ENCODE measurements at regions not wholly inside any gene's neighbourhood (a gene's known extent, or its start where the extent isn't known, plus 50 kb on each side); places are given as distances from the start of the nearest gene placed in this dataset.

DNA sequence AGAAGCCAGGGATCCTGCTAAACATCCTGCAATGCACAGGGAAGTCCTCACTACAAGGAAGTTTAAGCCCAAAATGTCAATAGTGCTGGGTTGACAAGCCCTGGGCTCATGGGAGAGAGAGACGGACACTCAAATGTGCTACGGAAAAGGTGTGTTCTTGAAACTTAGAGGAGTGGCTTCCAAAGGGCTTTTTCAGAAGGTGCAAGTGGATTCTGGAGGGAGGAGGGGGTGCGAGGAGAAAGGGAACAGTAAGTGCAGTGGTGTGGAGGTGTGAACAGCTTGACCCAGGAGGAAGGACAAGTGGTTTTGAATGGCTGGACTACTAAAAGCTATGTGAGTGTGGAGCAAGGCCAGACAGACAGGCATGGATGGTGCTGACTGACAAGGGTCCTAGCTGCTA lies 50.4 kb upstream of the CECR2 start:
- Histone ChIP-seq H3K4me3 (ENCODE audit: low read length) (no peak overlapping the region), H4K20me1 (ENCODE audit: insufficient read depth, low read depth, low read length) (no peaks in the 10 kb centered on the region), H3K4me2 (ENCODE audit: low read depth, low read length, poor library complexity, severe bottlenecking) (no peak overlapping the region), H3K9me3 (ENCODE audit: low read length) (no peaks in the 10 kb centered on the region), H3K79me2 (ENCODE audit: low read length) (no peaks in the 10 kb centered on the region), H2AFZ (ENCODE audit: low read length) (no peak overlapping the region), H3K27ac (ENCODE audit: low read length) (no peak overlapping the region), H3K4me1 (ENCODE audit: low read length) (no peaks in the 10 kb centered on the region), H3K9ac (ENCODE audit: low read length) (no peak overlapping the region), H3K9me2 (replicated peaks; ENCODE audit: insufficient read depth, low read length) (no peaks in the 10 kb centered on the region), H3K27me3 (ENCODE audit: low read length) (no peaks in the 10 kb centered on the region), H3K36me3 (ENCODE audit: insufficient read depth, low read length) (no peaks in the 10 kb centered on the region)
- DNase-seq, result no peak

DNA sequence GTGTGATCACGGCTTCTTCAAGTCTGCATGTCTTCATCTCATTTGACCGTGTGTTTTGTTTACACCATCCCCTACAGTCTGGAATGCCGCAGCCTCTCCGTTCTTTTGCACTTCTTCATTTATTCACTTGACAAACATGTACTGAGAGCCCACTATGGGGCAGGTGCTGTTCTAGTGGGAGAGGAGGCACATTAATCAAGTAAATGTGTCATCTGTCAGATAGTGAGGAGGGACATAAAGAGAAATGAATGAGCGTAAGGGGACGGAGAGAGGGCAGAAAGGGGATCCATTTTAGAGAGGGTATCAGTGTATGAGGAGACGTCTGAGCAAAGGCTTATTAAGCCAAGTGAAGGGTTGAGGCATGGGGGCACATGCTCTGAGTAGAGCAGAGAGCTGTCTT lies 54.0 kb upstream of the CECR2 start:
- Histone ChIP-seq H3K9me3 (ENCODE audit: low read length) (no peaks in the 10 kb centered on the region), H3K4me3 (ENCODE audit: low read length) (no peak overlapping the region), H3K27me3 (ENCODE audit: low read length) (no peaks in the 10 kb centered on the region), H4K20me1 (ENCODE audit: insufficient read depth, low read depth, low read length) (no peaks in the 10 kb centered on the region), H3K4me2 (ENCODE audit: low read depth, low read length, poor library complexity, severe bottlenecking) (no peak overlapping the region), H3K27ac (ENCODE audit: low read length) (no peak overlapping the region), H3K79me2 (ENCODE audit: low read length) (no peaks in the 10 kb centered on the region), H3K36me3 (ENCODE audit: insufficient read depth, low read length) (no peaks in the 10 kb centered on the region), H3K9me2 (replicated peaks; ENCODE audit: insufficient read depth, low read length) (no peaks in the 10 kb centered on the region), H3K4me1 (ENCODE audit: low read length) (no peaks in the 10 kb centered on the region), H2AFZ (ENCODE audit: low read length) (no peak overlapping the region), H3K9ac (ENCODE audit: low read length) (no peak overlapping the region)
- no peak for DNase-seq

DNA sequence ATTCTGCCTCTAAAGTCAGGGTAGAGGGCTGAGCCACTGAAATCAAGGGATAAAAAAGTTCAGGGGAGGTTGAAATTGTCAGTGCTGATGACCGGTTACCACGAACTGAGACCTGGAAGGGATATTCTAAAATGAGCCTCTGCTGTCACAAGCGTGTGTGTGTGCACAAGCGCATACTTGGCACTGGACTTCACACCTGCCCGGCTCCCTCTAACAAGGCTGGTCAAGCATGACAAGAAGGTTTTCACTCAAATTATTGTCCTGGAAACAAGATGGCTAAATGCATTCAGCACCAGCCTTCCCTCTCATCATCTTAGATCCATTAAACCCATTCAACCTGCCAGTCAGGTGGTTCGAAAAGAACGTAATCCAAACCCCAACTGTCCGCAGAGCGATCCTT lies 54.8 kb upstream of the CECR2 start:
- no peak overlapping the region for H3K4me2 ChIP-seq (ENCODE audit: low read depth, low read length, poor library complexity, severe bottlenecking)
- no peaks in the 10 kb centered on the region for H3K79me2 ChIP-seq (ENCODE audit: low read length)
- H3K9me2 ChIP-seq (replicated peaks; ENCODE audit: insufficient read depth, low read length), result no peaks in the 10 kb centered on the region
- H2AFZ ChIP-seq (ENCODE audit: low read length), result no peak overlapping the region
- no peak overlapping the region for H3K9ac ChIP-seq (ENCODE audit: low read length)
- H3K4me3 ChIP-seq (ENCODE audit: low read length), result no peak overlapping the region
- H4K20me1 ChIP-seq (ENCODE audit: insufficient read depth, low read depth, low read length), result no peaks in the 10 kb centered on the region
- no peaks in the 10 kb centered on the region for H3K9me3 ChIP-seq (ENCODE audit: low read length)
- H3K27ac ChIP-seq (ENCODE audit: low read length), result no peak overlapping the region
- H3K4me1 ChIP-seq (ENCODE audit: low read length), result no peaks in the 10 kb centered on the region
- no peaks in the 10 kb centered on the region for H3K27me3 ChIP-seq (ENCODE audit: low read length)
- no peak for DNase-seq
- no peaks in the 10 kb centered on the region for H3K36me3 ChIP-seq (ENCODE audit: insufficient read depth, low read length)

DNA sequence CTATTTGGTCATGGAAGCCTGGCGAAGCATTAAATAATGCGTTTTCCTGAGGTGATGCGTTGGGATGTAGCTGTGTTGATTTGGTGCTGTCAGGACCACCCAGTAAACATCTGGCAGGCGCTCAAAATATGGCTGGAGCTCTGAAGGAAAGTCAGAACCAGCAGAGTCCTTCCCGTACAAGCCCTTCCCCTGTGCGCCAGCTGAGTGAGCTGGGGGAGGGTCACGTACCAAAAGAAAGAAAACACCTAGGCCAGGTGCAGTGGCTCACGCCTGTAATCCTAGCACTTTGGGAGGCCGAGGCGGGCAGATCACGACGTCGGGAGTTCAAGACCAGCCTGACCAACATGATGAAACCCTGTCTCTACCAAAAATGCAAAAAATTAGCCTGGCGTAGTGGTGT lies 55.6 kb upstream of the CECR2 start:
- Histone ChIP-seq H3K4me3 (ENCODE audit: low read length) (no peak overlapping the region), H3K4me2 (ENCODE audit: low read depth, low read length, poor library complexity, severe bottlenecking) (no peak overlapping the region), H2AFZ (ENCODE audit: low read length) (no peak overlapping the region), H3K9me2 (replicated peaks; ENCODE audit: insufficient read depth, low read length) (no peaks in the 10 kb centered on the region), H3K27me3 (ENCODE audit: low read length) (no peaks in the 10 kb centered on the region), H4K20me1 (ENCODE audit: insufficient read depth, low read depth, low read length) (no peaks in the 10 kb centered on the region), H3K27ac (ENCODE audit: low read length) (no peak overlapping the region), H3K9me3 (ENCODE audit: low read length) (no peaks in the 10 kb centered on the region), H3K36me3 (ENCODE audit: insufficient read depth, low read length) (no peaks in the 10 kb centered on the region), H3K9ac (ENCODE audit: low read length) (no peak overlapping the region), H3K4me1 (ENCODE audit: low read length) (no peaks in the 10 kb centered on the region), H3K79me2 (ENCODE audit: low read length) (no peaks in the 10 kb centered on the region)
- no peak for DNase-seq

DNA sequence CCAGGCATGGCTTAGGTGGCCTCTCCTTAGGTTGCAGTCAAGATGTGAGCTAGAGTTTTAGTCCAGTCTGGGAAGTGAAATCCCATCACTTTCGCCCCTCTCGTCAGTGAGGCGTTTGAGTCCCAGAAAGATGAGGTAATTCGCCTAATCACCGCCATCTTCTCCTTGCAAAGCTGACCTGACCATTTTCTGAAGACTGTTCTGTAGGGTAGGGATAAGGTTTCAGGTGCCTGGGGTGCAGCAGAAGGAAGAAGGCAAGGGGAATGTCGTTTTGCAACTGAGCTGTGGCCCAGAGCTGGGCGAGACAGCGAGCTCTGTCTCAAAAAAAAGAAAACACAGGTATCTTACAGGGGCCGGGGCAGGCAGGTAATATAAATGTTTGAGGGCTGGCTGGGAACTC lies 61.7 kb upstream of the CECR2 start:
- no peaks in the 10 kb centered on the region for H3K27me3 ChIP-seq (ENCODE audit: low read length)
- no peak overlapping the region for H3K9ac ChIP-seq (ENCODE audit: low read length)
- H3K79me2 ChIP-seq (ENCODE audit: low read length), result no peaks in the 10 kb centered on the region
- no peaks in the 10 kb centered on the region for H3K36me3 ChIP-seq (ENCODE audit: insufficient read depth, low read length)
- no peaks in the 10 kb centered on the region for H3K9me2 ChIP-seq (replicated peaks; ENCODE audit: insufficient read depth, low read length)
- H3K4me1 ChIP-seq (ENCODE audit: low read length), result no peaks in the 10 kb centered on the region
- H3K4me3 ChIP-seq (ENCODE audit: low read length), result no peak overlapping the region
- no peak overlapping the region for H3K4me2 ChIP-seq (ENCODE audit: low read depth, low read length, poor library complexity, severe bottlenecking)
- H4K20me1 ChIP-seq (ENCODE audit: insufficient read depth, low read depth, low read length), result no peaks in the 10 kb centered on the region
- H3K9me3 ChIP-seq (ENCODE audit: low read length), result no peaks in the 10 kb centered on the region
- no peak overlapping the region for H3K27ac ChIP-seq (ENCODE audit: low read length)
- H2AFZ ChIP-seq (ENCODE audit: low read length), result no peak overlapping the region
- DNase-seq, result no peak

DNA sequence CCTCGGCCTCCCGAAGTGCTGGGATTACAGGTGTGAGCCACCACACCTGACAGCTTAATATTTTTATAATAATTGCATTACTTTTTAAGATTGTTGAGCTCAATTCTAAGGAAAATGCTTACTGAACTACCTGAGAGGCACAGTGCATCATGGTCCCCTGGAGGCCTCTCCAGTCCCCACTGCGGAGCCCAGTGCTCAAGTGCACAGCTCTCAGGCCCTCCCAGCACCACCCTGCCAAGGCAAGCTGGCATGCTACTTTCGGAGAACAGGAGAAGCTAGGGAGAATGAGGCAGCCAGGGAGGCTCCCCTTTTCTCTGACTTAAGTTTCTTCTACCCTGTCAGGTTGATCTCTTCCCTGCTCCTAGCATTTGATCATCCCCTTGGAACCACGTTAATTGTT lies 64.2 kb upstream of the CECR2 start:
- H3K4me1 ChIP-seq (ENCODE audit: low read length), result no peaks in the 10 kb centered on the region
- no peak overlapping the region for H3K4me2 ChIP-seq (ENCODE audit: low read depth, low read length, poor library complexity, severe bottlenecking)
- H3K79me2 ChIP-seq (ENCODE audit: low read length), result no peaks in the 10 kb centered on the region
- no peak for DNase-seq
- no peaks in the 10 kb centered on the region for H3K27me3 ChIP-seq (ENCODE audit: low read length)
- no peak overlapping the region for H3K27ac ChIP-seq (ENCODE audit: low read length)
- no peak overlapping the region for H2AFZ ChIP-seq (ENCODE audit: low read length)
- H4K20me1 ChIP-seq (ENCODE audit: insufficient read depth, low read depth, low read length), result no peaks in the 10 kb centered on the region
- no peaks in the 10 kb centered on the region for H3K9me3 ChIP-seq (ENCODE audit: low read length)
- H3K9me2 ChIP-seq (replicated peaks; ENCODE audit: insufficient read depth, low read length), result no peaks in the 10 kb centered on the region
- no peak overlapping the region for H3K9ac ChIP-seq (ENCODE audit: low read length)
- H3K36me3 ChIP-seq (ENCODE audit: insufficient read depth, low read length), result no peaks in the 10 kb centered on the region
- H3K4me3 ChIP-seq (ENCODE audit: low read length), result no peak overlapping the region

DNA sequence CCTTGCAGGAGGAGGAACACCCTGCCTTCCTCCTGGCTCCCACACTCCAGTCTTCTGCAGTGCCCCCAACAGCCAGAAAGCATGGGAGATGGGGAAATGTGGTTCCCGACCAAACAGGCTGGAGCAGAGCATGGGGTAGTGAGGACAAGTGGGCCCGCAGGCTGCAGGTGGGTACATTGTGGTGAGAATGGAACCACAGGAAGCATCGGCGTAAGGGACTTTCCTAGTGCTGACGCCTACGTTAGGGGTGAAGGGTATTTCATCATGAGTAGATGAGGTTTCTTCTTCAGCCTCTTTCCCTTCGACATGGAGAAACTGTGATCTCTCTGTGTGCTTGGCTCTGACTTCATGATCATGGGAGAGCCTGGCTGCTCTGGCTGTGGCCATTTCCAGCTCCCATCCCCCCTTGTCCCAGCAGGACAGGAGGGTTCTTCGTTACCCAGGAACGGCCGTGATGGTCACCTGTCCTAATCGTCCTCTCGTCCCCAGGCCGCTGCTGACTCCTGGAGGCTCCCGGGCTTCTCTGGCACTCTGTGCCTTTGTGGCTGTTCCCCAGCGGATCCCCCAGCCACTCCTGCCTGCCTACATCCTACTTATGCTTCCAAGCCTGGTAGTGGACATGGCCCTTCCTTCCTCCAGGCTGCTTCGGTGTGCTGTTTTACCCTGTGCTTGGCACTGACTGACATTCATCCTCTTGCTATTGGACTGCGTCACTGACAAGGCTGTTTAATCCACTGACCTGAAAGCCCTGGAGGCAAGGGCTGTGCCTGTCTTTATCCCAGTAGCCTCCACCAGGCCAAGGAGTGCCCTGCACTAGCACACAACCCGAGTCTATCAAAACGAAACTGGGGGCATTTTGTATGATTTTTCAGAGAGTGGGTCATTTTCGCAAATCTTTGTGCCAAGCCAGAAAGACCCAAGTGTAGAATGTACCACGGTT lies 65.2 kb upstream of the CECR2 start:
- Histone ChIP-seq H3K4me3 (ENCODE audit: low read length) (no peak overlapping the region), H4K20me1 (ENCODE audit: insufficient read depth, low read depth, low read length) (no peaks in the 10 kb centered on the region), H2AFZ (ENCODE audit: low read length) (no peak overlapping the region), H3K79me2 (ENCODE audit: low read length) (no peaks in the 10 kb centered on the region), H3K27ac (ENCODE audit: low read length) (no peak overlapping the region), H3K9ac (ENCODE audit: low read length) (no peak overlapping the region), H3K9me3 (ENCODE audit: low read length) (no peaks in the 10 kb centered on the region), H3K36me3 (ENCODE audit: insufficient read depth, low read length) (no peaks in the 10 kb centered on the region), H3K27me3 (ENCODE audit: low read length) (no peaks in the 10 kb centered on the region), H3K4me1 (ENCODE audit: low read length) (no peaks in the 10 kb centered on the region), H3K4me2 (ENCODE audit: low read depth, low read length, poor library complexity, severe bottlenecking) (no peak overlapping the region), H3K9me2 (replicated peaks; ENCODE audit: insufficient read depth, low read length) (no peaks in the 10 kb centered on the region)
- DNase-seq, result no peak

DNA sequence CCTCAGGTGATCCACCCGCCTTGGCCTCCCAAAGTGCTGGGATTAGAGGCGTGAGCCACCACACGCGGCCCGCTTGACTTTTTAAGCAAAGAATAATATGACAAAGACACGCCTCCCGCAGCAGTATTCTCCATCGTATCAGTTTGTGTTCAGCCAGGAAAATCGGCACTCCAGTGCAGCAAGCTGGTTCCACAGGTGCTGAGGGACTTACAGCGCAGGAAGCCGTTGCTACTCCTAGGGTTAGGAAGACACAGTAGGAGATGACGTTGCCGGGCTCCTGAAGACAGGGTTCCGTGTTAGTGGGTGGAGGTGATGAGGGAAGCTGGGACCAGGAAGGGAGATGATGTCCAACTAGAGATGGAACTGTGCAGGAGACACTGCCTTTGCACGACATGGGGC lies 65.8 kb upstream of the CECR2 start:
- H3K4me2 ChIP-seq (ENCODE audit: low read depth, low read length, poor library complexity, severe bottlenecking), result no peak overlapping the region
- H3K9me2 ChIP-seq (replicated peaks; ENCODE audit: insufficient read depth, low read length), result no peaks in the 10 kb centered on the region
- no peaks in the 10 kb centered on the region for H4K20me1 ChIP-seq (ENCODE audit: insufficient read depth, low read depth, low read length)
- H3K27ac ChIP-seq (ENCODE audit: low read length), result no peak overlapping the region
- H3K4me3 ChIP-seq (ENCODE audit: low read length), result no peak overlapping the region
- DNase-seq, result no peak
- no peak overlapping the region for H3K9ac ChIP-seq (ENCODE audit: low read length)
- no peaks in the 10 kb centered on the region for H3K9me3 ChIP-seq (ENCODE audit: low read length)
- no peaks in the 10 kb centered on the region for H3K79me2 ChIP-seq (ENCODE audit: low read length)
- H3K36me3 ChIP-seq (ENCODE audit: insufficient read depth, low read length), result no peaks in the 10 kb centered on the region
- no peak overlapping the region for H2AFZ ChIP-seq (ENCODE audit: low read length)
- no peaks in the 10 kb centered on the region for H3K27me3 ChIP-seq (ENCODE audit: low read length)
- H3K4me1 ChIP-seq (ENCODE audit: low read length), result no peaks in the 10 kb centered on the region

Measured in Karpas-422 (cell line).